Pancreas (tissue), 10 donors: ENCODE measurements at regions not wholly inside any gene's neighbourhood (a gene's known extent, or its start where the extent isn't known, plus 50 kb on each side); places are given as distances from the start of the nearest gene placed in this dataset.
"Not testable (repeated sequence)": the region's sequence is repeated elsewhere in the genome, so short reads cannot be mapped to it uniquely, and the experiment has no call there.

ENCODE experiments used
- ATAC-seq, 4 donors: fragments of 200-7000 bp; cut with Tn5 transposase; one replicate each; pipeline versions ENCODE4 v1.8.0 to v1.9.1; 2020; ENCODE audit warnings: mild to moderate bottlenecking in 4 of 4, moderate library complexity in 4 of 4
- DNase-seq, 6 donors: peaks; one replicate each; pipeline ENCODE4 v3.0.0-alpha.2; 2020
- FAIRE-seq: peaks from 2 replicates; lab custom pipeline; 2012; peaks lifted over from hg19 to GRCh38; lab: Jason Lieb, UNC
- H3K27ac ChIP-seq, 4 donors: fragments of 200-600 bp; sonication (generic); 1 replicate in 3 of 4; 2 replicates in 1 of 4; pipeline versions ENCODE4 v1.5.0 to v1.8.0; 2020
- H3K27me3 ChIP-seq, 4 donors: fragments of 200-600 bp; one replicate each; pipeline ENCODE4 v1.8.0; 2021
- H3K36me3 ChIP-seq, 3 donors: fragments of 200-600 bp; sonication (generic) in 1 of 3; one replicate each; pipeline versions ENCODE4 v1.5.0 to v1.8.0; 2020 to 2021
- H3K4me1 ChIP-seq, 3 donors: fragments of 200-600 bp; one replicate each; pipeline ENCODE4 v1.8.0; 2021
- H3K4me3 ChIP-seq, 4 donors: fragments of 200-600 bp; sonication (generic) in 2 of 4; one replicate each; pipeline versions ENCODE4 v1.5.0 to v1.8.0; 2020 to 2021
- H3K9me3 ChIP-seq, 4 donors: fragments of 200-600 bp; one replicate each; pipeline ENCODE4 v1.8.0; 2021
- CTCF ChIP-seq, 4 donors: fragments of 200-600 bp; sonication (generic) in 3 of 4; IDR thresholded peaks; one replicate each; pipeline versions ENCODE4 v1.5.0 to v1.8.0; 2021; ENCODE audit warnings: antibody characterized with exemption in 4 of 4
- WGBS, 2 donors: extraction: QIAGEN DNeasy Blood & Tissue Kit; methylation state at CpG; one replicate each; pipeline ENCODE4 v1.1.7; 2013; 5-methylcytosine and 5-hydroxymethylcytosine counted together
- intact Hi-C, 3 donors: fragments of 100-400 bp; cut with DNase I; formaldehyde crosslinking; loops; one replicate each; pipeline versions ENCODE4 v1.11.1 to v1.14.2; 2022
- donor health status: healthy with polysubstance abuse.
- donor health status: DM: no; HTN: no; CAD: no; lungs with moderate emphysema.
- donor health status: DM: no; HTN: no; CAD: no.
- donor health status: control.
- donor health status: control.
- donor health status: Bipolar disorder and iron deficiency.
- donor health status: DM: yes; HTN: yes; CAD: no.
- donor health status: DM: no; HTN: no; CAD: no.
- donor health status: DM: no; HTN: no; CAD: no.
- donor health status: DM: yes; HTN: yes; CAD: no.

GRCh38 chr5:128844354-128844923, 120.8 kb upstream of the SLC27A6 start:
- Histone ChIP-seq H3K9me3 (no peaks in the 10 kb centered on the region), H3K4me1 (no peaks in the 10 kb centered on the region), H3K27me3 (no peaks in the 10 kb centered on the region), H3K36me3 (no peaks in the 10 kb centered on the region), H3K27ac (no peak overlapping the region), H3K4me3 (no peak overlapping the region)
- intact Hi-C loops, result loop anchor here in 2 of 3 donors (10.0 kb wide), 1 partner anchor 630 kb away; no protein-coding TSS in a partner anchor
- ATAC-seq, result no peak
- TF ChIP-seq CTCF (IDR thresholded peaks at IDR 0.05), result peak in 1 of 4 donors; percentile 28
- 16 to 37% methylated on average over 2 of the region's 2 CpGs for WGBS, 2 donors
- no peak for FAIRE-seq
- no peak for DNase-seq

- H3K27me3 ChIP-seq, result no peaks in the 10 kb centered on the region
- intact Hi-C loops, result no loop called here
- peaks cover 0 to 4% (median 0%) of the 10 kb centered on the region in 4 donors for H3K9me3 ChIP-seq
- no peak overlapping the region for H3K4me3 ChIP-seq
- H3K36me3 ChIP-seq, result no peaks in the 10 kb centered on the region
- TF ChIP-seq CTCF (IDR thresholded peaks at IDR 0.05), result no peak
- no peak for FAIRE-seq
- no peak for DNase-seq
- H3K27ac ChIP-seq, result no peak overlapping the region
- ATAC-seq, result no peak
- no peaks in the 10 kb centered on the region for H3K4me1 ChIP-seq
Measured at GRCh38 chr5:128850049-128850448, 115.2 kb upstream of the SLC27A6 start.

- H3K36me3 ChIP-seq, result no peaks in the 10 kb centered on the region
- H3K4me3 ChIP-seq, result no peak overlapping the region
- TF ChIP-seq CTCF (IDR thresholded peaks at IDR 0.05), result no peak
- H3K27ac ChIP-seq, result no peak overlapping the region
- DNase-seq, result no peak
- H3K27me3 ChIP-seq, result no peaks in the 10 kb centered on the region
- 46 to 48% methylated on average over 1 of the region's 1 CpG for WGBS, 2 donors
- no peaks in the 10 kb centered on the region for H3K9me3 ChIP-seq
- ATAC-seq, result no peak
- intact Hi-C loops, result no loop called here
- FAIRE-seq, result no peak
- no peaks in the 10 kb centered on the region for H3K4me1 ChIP-seq
Measured at GRCh38 chr5:128854931-128855330, 110.4 kb upstream of the SLC27A6 start.

- DNase-seq, result no peak
- no peak for FAIRE-seq
- no peak for TF ChIP-seq CTCF (IDR thresholded peaks at IDR 0.05)
- Histone ChIP-seq H3K36me3 (no peaks in the 10 kb centered on the region), H3K4me3 (no peak overlapping the region), H3K4me1 (no peaks in the 10 kb centered on the region), H3K27ac (no peak overlapping the region), H3K27me3 (no peaks in the 10 kb centered on the region), H3K9me3 (no peaks in the 10 kb centered on the region)
- no peak for ATAC-seq
- WGBS, 2 donors, result 48 to 59% methylated on average over 3 of the region's 3 CpGs
- intact Hi-C loops, result no loop called here
Measured at GRCh38 chr5:128857076-128857677, 108.1 kb upstream of the SLC27A6 start.

GRCh38 chr5:128858995-128859394, 106.3 kb upstream of the SLC27A6 start:
- Histone ChIP-seq H3K36me3 (no peaks in the 10 kb centered on the region), H3K4me3 (no peak overlapping the region), H3K27me3 (no peaks in the 10 kb centered on the region), H3K4me1 (no peaks in the 10 kb centered on the region), H3K27ac (no peak overlapping the region), H3K9me3 (no peaks in the 10 kb centered on the region)
- ATAC-seq (no peak), DNase-seq (no peak), FAIRE-seq (no peak)
- WGBS, 2 donors, result 43 to 49% methylated on average over 1 of the region's 1 CpG
- intact Hi-C loops, result no loop called here
- TF ChIP-seq CTCF (IDR thresholded peaks at IDR 0.05), result no peak

- intact Hi-C loops, H3K4me1 ChIP-seq, FAIRE-seq, DNase-seq, ATAC-seq, H3K27ac ChIP-seq, H3K27me3 ChIP-seq, H3K36me3 ChIP-seq, H3K9me3 ChIP-seq, H3K4me3 ChIP-seq: not testable (repeated sequence)
- 82 to 90% methylated on average over 20 to 22 of the region's 22 CpGs for WGBS, 2 donors
Measured at GRCh38 chr5:128861155-128861554, 104.1 kb upstream of the SLC27A6 start.
